HEK293 (cell line): ENCODE measurements at regions not wholly inside any gene's neighbourhood (a gene's known extent, or its start where the extent isn't known, plus 50 kb on each side); places are given as distances from the start of the nearest gene placed in this dataset.

Source experiments
- CTCF ChIP-seq: fragments of 450-650 bp; formaldehyde crosslinking; IDR thresholded peaks from 2 replicates; pipeline ENCODE4 v1.5.1; 2016; ENCODE audit warnings: missing biosample characterization, missing genetic modification characterization
- OVOL3 ChIP-seq: fragments of 450-650 bp; formaldehyde crosslinking; IDR thresholded peaks from 2 replicates; pipeline ENCODE4 v1.5.1; 2016; ENCODE audit warnings: missing biosample characterization, missing genetic modification characterization
- SP2 ChIP-seq: fragments of 450-650 bp; formaldehyde crosslinking; IDR thresholded peaks from 2 replicates; pipeline ENCODE4 v1.5.1; 2016; ENCODE audit warnings: missing biosample characterization, missing genetic modification characterization
- TRIM28 ChIP-seq: IDR thresholded peaks from 2 replicates; pipeline ENCODE4 v1.6.1; 2011; ENCODE audit warnings: low read length, control low read depth, borderline replicate concordance
- ZBTB20 ChIP-seq: fragments of 450-650 bp; formaldehyde crosslinking; IDR thresholded peaks from 2 replicates; pipeline ENCODE4 v1.5.1; 2016; ENCODE audit warnings: missing biosample characterization, missing genetic modification characterization
- ZNF274 ChIP-seq, 2 experiments: fragments of 200-500 bp in 1 of 2; fragments of 450-650 bp in 1 of 2; sonication (Bioruptor generic) in 1 of 2; formaldehyde crosslinking in 1 of 2; IDR thresholded peaks; 2 replicates each; pipeline versions ENCODE4 v1.5.1 to v1.6.1; 2014 to 2016; ENCODE audit warnings: borderline replicate concordance in 1 of 2, inconsistent platforms in 1 of 2, low read length in 1 of 2, missing biosample characterization in 1 of 2, missing genetic modification characterization in 1 of 2
- ZNF513 ChIP-seq: fragments of 450-650 bp; IDR thresholded peaks from 2 replicates; pipeline ENCODE4 v1.5.1; 2018; ENCODE audit warnings: missing biosample characterization, missing genetic modification characterization
- ZNF596 ChIP-seq: fragments of 450-650 bp; IDR thresholded peaks from 2 replicates; pipeline ENCODE4 v1.5.0; 2018; ENCODE audit warnings: missing biosample characterization, mild to moderate bottlenecking, missing genetic modification characterization, moderate library complexity
- TF ChIP-seq, protein P1 (sequence below): fragments of 450-650 bp; formaldehyde crosslinking; IDR thresholded peaks from 2 replicates; pipeline ENCODE4 v1.5.1; 2016; ENCODE audit warnings: missing biosample characterization, missing genetic modification characterization

DNA sequence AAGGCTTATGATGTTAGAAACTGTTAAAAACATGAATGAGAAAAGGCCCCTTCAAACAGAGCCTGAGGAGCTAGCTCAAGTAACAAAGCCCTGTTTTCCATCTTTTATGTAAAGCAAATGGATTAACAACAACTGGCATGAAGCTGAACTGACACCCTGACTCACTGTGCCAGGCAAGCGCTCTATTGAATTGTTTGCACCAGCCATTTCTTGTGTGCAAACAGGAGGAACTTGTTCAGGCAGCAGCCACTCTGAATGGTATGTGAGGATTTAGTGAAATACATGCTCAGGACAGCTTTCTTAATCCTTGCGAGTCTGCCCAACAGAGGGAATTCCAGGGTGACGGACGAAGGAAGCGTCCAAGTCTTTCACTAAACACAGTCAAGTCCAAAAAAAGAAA is 291.1 kb upstream of the ADGRL2 start:
- TF ChIP-seq SP2 (tag by site-specific recombination) (no peak), CTCF (tag by site-specific recombination) (no peak), ZBTB20 (no peak), ZNF596 (tag by site-specific recombination) (no peak), ZNF513 (tag by site-specific recombination) (no peak), ZNF274 (IDR thresholded peaks at IDR 0.05; ENCODE audit: low read length) (no peak), ZNF274 (tag by site-specific recombination; IDR thresholded peaks at IDR 0.05; ENCODE audit: borderline replicate concordance) (no peak), TRIM28 (no peak), OVOL3 (no peak)
- TF ChIP-seq, protein P1, sequence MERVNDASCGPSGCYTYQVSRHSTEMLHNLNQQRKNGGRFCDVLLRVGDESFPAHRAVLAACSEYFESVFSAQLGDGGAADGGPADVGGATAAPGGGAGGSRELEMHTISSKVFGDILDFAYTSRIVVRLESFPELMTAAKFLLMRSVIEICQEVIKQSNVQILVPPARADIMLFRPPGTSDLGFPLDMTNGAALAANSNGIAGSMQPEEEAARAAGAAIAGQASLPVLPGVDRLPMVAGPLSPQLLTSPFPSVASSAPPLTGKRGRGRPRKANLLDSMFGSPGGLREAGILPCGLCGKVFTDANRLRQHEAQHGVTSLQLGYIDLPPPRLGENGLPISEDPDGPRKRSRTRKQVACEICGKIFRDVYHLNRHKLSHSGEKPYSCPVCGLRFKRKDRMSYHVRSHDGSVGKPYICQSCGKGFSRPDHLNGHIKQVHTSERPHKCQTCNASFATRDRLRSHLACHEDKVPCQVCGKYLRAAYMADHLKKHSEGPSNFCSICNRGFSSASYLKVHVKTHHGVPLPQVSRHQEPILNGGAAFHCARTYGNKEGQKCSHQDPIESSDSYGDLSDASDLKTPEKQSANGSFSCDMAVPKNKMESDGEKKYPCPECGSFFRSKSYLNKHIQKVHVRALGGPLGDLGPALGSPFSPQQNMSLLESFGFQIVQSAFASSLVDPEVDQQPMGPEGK (tag by site-specific recombination) = no peak
